ENCODE measurements at regions not wholly inside any gene's neighbourhood (a gene's known extent, or its start where the extent isn't known, plus 50 kb on each side); places are given as distances from the start of the nearest gene placed in this dataset.

GRCh38 chr7:79789584-79790345 lies 336.3 kb upstream of the MAGI2 start:
- ChIA-PET CTCF (no interaction called here), POLR2A (no interaction called here)
- WGBS (ENCODE audit: insufficient coverage), result 25% methylated on average over 1 of the region's 2 CpGs
- Histone ChIP-seq H3K27me3 (replicated peaks in 2 of 5; ENCODE audit: control insufficient read depth in 4 of 5, insufficient read depth in 5 of 5, low read length in 4 of 5) (no peaks in the 10 kb centered on the region), H3K4me3 (ENCODE audit: control insufficient read depth in 1 of 7, extremely low read depth in 1 of 7, insufficient read depth in 4 of 7, low read depth in 2 of 7, low read length in 6 of 7) (no peak overlapping the region), H3K27ac (ENCODE audit: insufficient read depth in 1 of 2, low read depth in 1 of 2, low read length in 2 of 2, poor library complexity in 1 of 2, severe bottlenecking in 2 of 2) (no peak overlapping the region), H3K4me1 (ENCODE audit: control extremely low read depth in 1 of 4, control insufficient read depth in 4 of 4, insufficient read depth in 4 of 4, low read length in 3 of 4) (no peaks in the 10 kb centered on the region), H3K36me3 (ENCODE audit: control insufficient read depth in 4 of 4, insufficient read depth in 4 of 4, low read length in 3 of 4) (no peaks in the 10 kb centered on the region), H3K9me3 (ENCODE audit: control extremely low read depth in 1 of 5, control insufficient read depth in 4 of 5, insufficient read depth in 2 of 5, low read depth in 1 of 5, low read length in 4 of 5) (no peaks in the 10 kb centered on the region)
- DNase-seq, result peak in 1 of 3 donors; percentile 3

GRCh38 chr7:79787623-79788022 lies 334.2 kb upstream of the MAGI2 start:
- POLR2A ChIA-PET, result no interaction called here
- 100% methylated on average over 1 of the region's 3 CpGs for WGBS (ENCODE audit: insufficient coverage)

GRCh38 chr7:79787096-79787495 lies 333.6 kb upstream of the MAGI2 start:
- Histone ChIP-seq H3K36me3 (ENCODE audit: control insufficient read depth in 4 of 4, insufficient read depth in 4 of 4, low read length in 3 of 4) (no peaks in the 10 kb centered on the region), H3K27me3 (replicated peaks in 2 of 5; ENCODE audit: control insufficient read depth in 4 of 5, insufficient read depth in 5 of 5, low read length in 4 of 5) (no peaks in the 10 kb centered on the region), H3K4me1 (ENCODE audit: control extremely low read depth in 1 of 4, control insufficient read depth in 4 of 4, insufficient read depth in 4 of 4, low read length in 3 of 4) (no peaks in the 10 kb centered on the region), H3K4me3 (ENCODE audit: control insufficient read depth in 1 of 7, extremely low read depth in 1 of 7, insufficient read depth in 4 of 7, low read depth in 2 of 7, low read length in 6 of 7) (no peak overlapping the region), H3K9me3 (ENCODE audit: control extremely low read depth in 1 of 5, control insufficient read depth in 4 of 5, insufficient read depth in 2 of 5, low read depth in 1 of 5, low read length in 4 of 5) (no peaks in the 10 kb centered on the region), H3K27ac (ENCODE audit: insufficient read depth in 1 of 2, low read depth in 1 of 2, low read length in 2 of 2, poor library complexity in 1 of 2, severe bottlenecking in 2 of 2) (no peak overlapping the region)
- ChIA-PET CTCF (no interaction called here), POLR2A (no interaction called here)
- 100% methylated on average over 2 of the region's 2 CpGs for WGBS (ENCODE audit: insufficient coverage)
- no peak for DNase-seq

More at GRCh38 chr7:79787623-79788022, 334.2 kb upstream of the MAGI2 start:
- no peak overlapping the region for H3K4me3 ChIP-seq (ENCODE audit: control insufficient read depth in 1 of 7, extremely low read depth in 1 of 7, insufficient read depth in 4 of 7, low read depth in 2 of 7, low read length in 6 of 7)
- H3K27ac ChIP-seq (ENCODE audit: insufficient read depth in 1 of 2, low read depth in 1 of 2, low read length in 2 of 2, poor library complexity in 1 of 2, severe bottlenecking in 2 of 2), result no peak overlapping the region
- H3K4me1 ChIP-seq (ENCODE audit: control extremely low read depth in 1 of 4, control insufficient read depth in 4 of 4, insufficient read depth in 4 of 4, low read length in 3 of 4), result no peaks in the 10 kb centered on the region
- no peaks in the 10 kb centered on the region for H3K9me3 ChIP-seq (ENCODE audit: control extremely low read depth in 1 of 5, control insufficient read depth in 4 of 5, insufficient read depth in 2 of 5, low read depth in 1 of 5, low read length in 4 of 5)
- DNase-seq, result no peak
- no peaks in the 10 kb centered on the region for H3K36me3 ChIP-seq (ENCODE audit: control insufficient read depth in 4 of 4, insufficient read depth in 4 of 4, low read length in 3 of 4)
- CTCF ChIA-PET, result interaction anchor here (1.3 kb wide), 1 partner anchor 15 kb away, joined by 5 read pairs; no protein-coding TSS in a partner anchor
- H3K27me3 ChIP-seq (replicated peaks in 2 of 5; ENCODE audit: control insufficient read depth in 4 of 5, insufficient read depth in 5 of 5, low read length in 4 of 5), result no peaks in the 10 kb centered on the region

- WGBS (ENCODE audit: insufficient coverage), result 100% methylated on average over 4 of the region's 5 CpGs
- CTCF ChIA-PET, result no interaction called here
- Histone ChIP-seq H3K4me1 (ENCODE audit: control extremely low read depth in 1 of 4, control insufficient read depth in 4 of 4, insufficient read depth in 4 of 4, low read length in 3 of 4) (no peaks in the 10 kb centered on the region), H3K27ac (ENCODE audit: insufficient read depth in 1 of 2, low read depth in 1 of 2, low read length in 2 of 2, poor library complexity in 1 of 2, severe bottlenecking in 2 of 2) (no peak overlapping the region), H3K27me3 (replicated peaks in 2 of 5; ENCODE audit: control insufficient read depth in 4 of 5, insufficient read depth in 5 of 5, low read length in 4 of 5) (no peaks in the 10 kb centered on the region), H3K9me3 (ENCODE audit: control extremely low read depth in 1 of 5, control insufficient read depth in 4 of 5, insufficient read depth in 2 of 5, low read depth in 1 of 5, low read length in 4 of 5) (no peaks in the 10 kb centered on the region), H3K36me3 (ENCODE audit: control insufficient read depth in 4 of 4, insufficient read depth in 4 of 4, low read length in 3 of 4) (no peaks in the 10 kb centered on the region), H3K4me3 (ENCODE audit: control insufficient read depth in 1 of 7, extremely low read depth in 1 of 7, insufficient read depth in 4 of 7, low read depth in 2 of 7, low read length in 6 of 7) (no peak overlapping the region)
- POLR2A ChIA-PET, result no interaction called here
- DNase-seq, result no peak
Measured at GRCh38 chr7:79786187-79786586, 332.7 kb upstream of the MAGI2 start.

GRCh38 chr7:79785556-79785955 lies 332.1 kb upstream of the MAGI2 start:
- H3K9me3 ChIP-seq (ENCODE audit: control extremely low read depth in 1 of 5, control insufficient read depth in 4 of 5, insufficient read depth in 2 of 5, low read depth in 1 of 5, low read length in 4 of 5), result no peaks in the 10 kb centered on the region
- DNase-seq, result no peak
- no peak overlapping the region for H3K4me3 ChIP-seq (ENCODE audit: control insufficient read depth in 1 of 7, extremely low read depth in 1 of 7, insufficient read depth in 4 of 7, low read depth in 2 of 7, low read length in 6 of 7)
- H3K36me3 ChIP-seq (ENCODE audit: control insufficient read depth in 4 of 4, insufficient read depth in 4 of 4, low read length in 3 of 4), result no peaks in the 10 kb centered on the region
- H3K4me1 ChIP-seq (ENCODE audit: control extremely low read depth in 1 of 4, control insufficient read depth in 4 of 4, insufficient read depth in 4 of 4, low read length in 3 of 4), result no peaks in the 10 kb centered on the region
- CTCF ChIA-PET, result no interaction called here
- POLR2A ChIA-PET, result no interaction called here
- H3K27ac ChIP-seq (ENCODE audit: insufficient read depth in 1 of 2, low read depth in 1 of 2, low read length in 2 of 2, poor library complexity in 1 of 2, severe bottlenecking in 2 of 2), result no peak overlapping the region
- 100% methylated on average over 1 of the region's 3 CpGs for WGBS (ENCODE audit: insufficient coverage)
- H3K27me3 ChIP-seq (replicated peaks in 2 of 5; ENCODE audit: control insufficient read depth in 4 of 5, insufficient read depth in 5 of 5, low read length in 4 of 5), result no peaks in the 10 kb centered on the region

GRCh38 chr7:79782906-79783305 lies 329.4 kb upstream of the MAGI2 start:
- Histone ChIP-seq H3K27ac (ENCODE audit: insufficient read depth in 1 of 2, low read depth in 1 of 2, low read length in 2 of 2, poor library complexity in 1 of 2, severe bottlenecking in 2 of 2) (no peak overlapping the region), H3K4me3 (ENCODE audit: control insufficient read depth in 1 of 7, extremely low read depth in 1 of 7, insufficient read depth in 4 of 7, low read depth in 2 of 7, low read length in 6 of 7) (no peak overlapping the region), H3K27me3 (replicated peaks in 2 of 5; ENCODE audit: control insufficient read depth in 4 of 5, insufficient read depth in 5 of 5, low read length in 4 of 5) (no peaks in the 10 kb centered on the region), H3K36me3 (ENCODE audit: control insufficient read depth in 4 of 4, insufficient read depth in 4 of 4, low read length in 3 of 4) (no peaks in the 10 kb centered on the region), H3K9me3 (ENCODE audit: control extremely low read depth in 1 of 5, control insufficient read depth in 4 of 5, insufficient read depth in 2 of 5, low read depth in 1 of 5, low read length in 4 of 5) (no peaks in the 10 kb centered on the region), H3K4me1 (ENCODE audit: control extremely low read depth in 1 of 4, control insufficient read depth in 4 of 4, insufficient read depth in 4 of 4, low read length in 3 of 4) (no peaks in the 10 kb centered on the region)
- DNase-seq, result no peak
- CTCF ChIA-PET, result interaction anchor here (1.1 kb wide), 1 partner anchor 10 kb away, joined by 3 read pairs; no protein-coding TSS in a partner anchor
- POLR2A ChIA-PET, result no interaction called here

GRCh38 chr7:79782256-79782655 lies 328.8 kb upstream of the MAGI2 start:
- POLR2A ChIA-PET, result no interaction called here

More at GRCh38 chr7:79782256-79782655, 328.8 kb upstream of the MAGI2 start:
- CTCF ChIA-PET, result interaction anchor here (1.1 kb wide), 1 partner anchor 10 kb away, joined by 3 read pairs; no protein-coding TSS in a partner anchor
- Histone ChIP-seq H3K9me3 (ENCODE audit: control extremely low read depth in 1 of 5, control insufficient read depth in 4 of 5, insufficient read depth in 2 of 5, low read depth in 1 of 5, low read length in 4 of 5) (no peaks in the 10 kb centered on the region), H3K36me3 (ENCODE audit: control insufficient read depth in 4 of 4, insufficient read depth in 4 of 4, low read length in 3 of 4) (no peaks in the 10 kb centered on the region), H3K4me3 (ENCODE audit: control insufficient read depth in 1 of 7, extremely low read depth in 1 of 7, insufficient read depth in 4 of 7, low read depth in 2 of 7, low read length in 6 of 7) (no peak overlapping the region), H3K4me1 (ENCODE audit: control extremely low read depth in 1 of 4, control insufficient read depth in 4 of 4, insufficient read depth in 4 of 4, low read length in 3 of 4) (no peaks in the 10 kb centered on the region), H3K27ac (ENCODE audit: insufficient read depth in 1 of 2, low read depth in 1 of 2, low read length in 2 of 2, poor library complexity in 1 of 2, severe bottlenecking in 2 of 2) (no peak overlapping the region), H3K27me3 (replicated peaks in 2 of 5; ENCODE audit: control insufficient read depth in 4 of 5, insufficient read depth in 5 of 5, low read length in 4 of 5) (no peaks in the 10 kb centered on the region)
- no peak for DNase-seq
- no CpG with 5 or more reads among the region's 3 CpGs for WGBS (ENCODE audit: insufficient coverage)

All from common myeloid progenitor, CD34-positive (primary cell).